Endometrial microvascular endothelial cells (primary cell): ENCODE measurements at regions not wholly inside any gene's neighbourhood (a gene's known extent, or its start where the extent isn't known, plus 50 kb on each side); places are given as distances from the start of the nearest gene placed in this dataset.
"Not testable (repeated sequence)": the region's sequence is repeated elsewhere in the genome, so short reads cannot be mapped to it uniquely, and the experiment has no call there.

ENCODE experiments used
- in situ Hi-C: cut with HindIII; loops from 2 replicates; pipeline ENCODE4 v1.10.0; 2017; ENCODE audit warnings: low sequenced_read_pairs, low pct_unique_long_range_greater_than_20kb; ENCODE audit errors: inconsistent ontology term

DNA sequence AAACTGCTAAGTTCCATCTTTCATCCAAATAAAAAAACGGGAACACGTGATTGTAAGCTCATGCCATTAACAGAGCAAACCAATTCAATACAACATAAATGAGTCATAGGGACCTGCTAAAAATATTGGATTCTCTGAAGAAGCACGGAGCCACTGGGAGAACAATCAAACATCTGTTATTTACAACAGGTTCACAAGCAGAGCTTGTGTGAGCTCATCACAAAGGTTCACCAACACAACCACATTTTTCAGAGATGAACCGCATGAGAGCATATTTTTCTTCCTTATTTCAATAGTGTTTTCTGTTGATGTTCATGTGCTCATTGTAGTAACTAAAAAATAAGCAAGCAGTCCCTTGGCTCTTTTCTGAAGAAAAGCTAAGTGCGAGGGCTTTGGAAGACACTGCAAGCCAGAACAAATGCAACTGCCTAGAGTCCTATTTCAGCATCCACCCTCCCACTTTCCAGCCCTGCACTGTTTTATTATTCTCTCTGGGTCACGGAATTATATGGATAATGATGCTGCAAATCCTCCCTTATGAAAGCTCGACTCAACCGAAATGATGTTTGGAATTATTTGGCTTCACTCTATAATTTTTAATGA, 545.8 kb downstream of the LIG4 start:
- in situ Hi-C loops: no loop called here

DNA sequence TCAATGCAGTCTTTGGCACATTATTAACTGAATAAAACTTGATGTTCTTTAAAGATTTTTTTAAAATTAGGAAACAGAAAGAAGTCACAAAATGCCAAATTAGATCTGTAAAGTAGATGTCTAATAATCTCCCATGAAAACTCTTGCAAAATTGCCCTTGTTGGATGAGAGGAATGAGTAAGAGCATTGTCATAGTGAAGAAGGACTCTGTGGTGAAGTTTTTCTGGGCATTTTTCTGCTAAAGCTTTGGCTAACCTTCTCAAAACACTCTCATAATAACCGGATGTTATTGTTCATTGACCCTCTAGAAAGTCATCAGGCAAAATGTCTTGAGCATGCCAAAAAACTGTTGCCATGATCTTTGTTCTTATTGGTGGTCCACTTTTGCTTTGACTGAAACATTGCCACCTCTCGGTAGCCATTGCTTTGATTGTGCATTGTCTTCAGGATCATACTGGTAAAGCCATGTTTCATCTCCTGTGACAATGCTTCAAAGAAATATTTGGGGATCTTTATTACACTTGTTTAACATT, 549.3 kb downstream of the LIG4 start:
- in situ Hi-C loops: no loop called here

DNA sequence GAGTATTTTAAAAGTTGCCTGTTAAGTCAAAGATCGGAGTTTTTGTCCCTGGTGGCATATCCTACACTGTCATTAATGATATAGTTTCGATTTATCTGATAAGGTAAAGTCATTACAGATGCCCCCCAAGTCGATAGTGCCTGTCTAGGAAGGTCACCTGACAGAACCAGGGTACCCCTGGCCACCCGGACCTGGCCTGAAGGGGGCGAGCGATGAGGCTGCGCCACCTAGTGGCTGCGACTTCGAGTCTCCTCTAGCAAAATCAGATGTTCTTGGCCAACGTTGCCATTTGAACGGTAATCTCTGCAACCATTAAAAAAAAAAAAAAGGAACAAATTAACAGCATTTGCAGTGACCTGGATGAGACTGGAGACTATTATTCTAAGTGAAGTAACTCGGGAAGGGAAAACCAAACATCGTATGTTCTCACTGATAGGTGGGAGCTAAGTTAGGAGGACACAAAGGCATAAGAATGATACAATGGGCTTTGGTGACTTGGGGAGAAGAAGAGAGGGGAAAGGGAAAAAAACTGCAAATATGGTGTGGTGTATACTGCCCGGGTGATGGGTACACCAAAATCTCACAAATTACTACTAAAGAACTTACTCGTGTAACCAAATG, 565.1 kb downstream of the LIG4 start:
- in situ Hi-C loops: no loop called here

DNA sequence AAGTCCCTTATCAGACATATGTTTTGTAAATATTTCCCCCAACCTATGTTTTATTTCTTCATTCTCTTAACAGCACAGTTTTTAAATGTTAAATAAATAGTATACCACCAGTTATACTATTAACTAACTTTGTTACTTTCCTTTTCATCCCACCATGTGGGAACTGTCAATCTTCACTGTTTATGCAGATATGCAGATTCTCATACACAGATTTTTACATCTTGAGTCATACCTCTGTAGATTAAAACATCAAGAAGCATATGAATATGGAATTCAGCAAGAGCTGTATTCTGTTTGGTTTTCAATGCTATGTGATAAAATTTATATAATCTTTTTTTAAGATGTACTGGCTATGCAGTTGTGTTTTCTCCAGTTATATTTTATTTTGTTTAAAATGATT, 566.3 kb downstream of the LIG4 start:
- in situ Hi-C loops: no loop called here

DNA sequence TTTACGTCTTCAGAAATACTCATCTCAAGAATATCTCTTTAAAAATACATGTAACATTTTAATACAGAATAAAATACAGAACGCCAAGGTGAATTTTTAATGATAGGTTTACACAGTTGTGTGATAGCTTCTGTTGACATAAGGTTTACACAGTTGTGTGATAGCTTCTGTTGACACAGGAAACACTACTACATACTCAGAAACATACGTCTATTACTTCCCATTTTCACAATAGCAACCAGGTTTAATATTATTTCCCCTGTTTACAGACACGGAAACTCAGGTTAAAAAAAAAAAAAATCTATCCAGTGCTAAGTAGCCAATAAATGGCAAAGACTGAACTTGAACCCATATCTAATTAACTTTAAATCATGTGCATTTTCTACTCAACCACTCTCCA, 571.2 kb downstream of the LIG4 start:
- in situ Hi-C loops: no loop called here

DNA sequence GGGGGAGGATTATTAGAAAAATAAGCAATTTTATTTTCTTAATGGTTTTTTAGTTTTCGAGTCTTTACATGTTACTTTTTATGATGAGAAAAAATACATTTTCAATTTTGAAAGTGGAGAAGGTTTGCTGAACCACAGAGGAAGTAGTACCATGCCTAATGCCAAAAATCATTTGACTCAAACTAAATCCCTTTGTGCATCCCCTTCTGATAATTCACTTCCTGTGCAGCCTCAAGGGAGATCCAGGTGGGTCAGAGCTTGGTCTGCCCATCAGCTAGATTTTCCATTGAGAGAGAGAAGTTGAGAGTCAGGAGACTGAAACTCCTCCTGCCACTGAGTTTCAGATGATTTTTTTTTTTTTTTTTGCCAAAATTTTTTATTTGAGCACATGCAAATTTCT, 571.7 kb downstream of the LIG4 start:
- in situ Hi-C loops: no loop called here

DNA sequence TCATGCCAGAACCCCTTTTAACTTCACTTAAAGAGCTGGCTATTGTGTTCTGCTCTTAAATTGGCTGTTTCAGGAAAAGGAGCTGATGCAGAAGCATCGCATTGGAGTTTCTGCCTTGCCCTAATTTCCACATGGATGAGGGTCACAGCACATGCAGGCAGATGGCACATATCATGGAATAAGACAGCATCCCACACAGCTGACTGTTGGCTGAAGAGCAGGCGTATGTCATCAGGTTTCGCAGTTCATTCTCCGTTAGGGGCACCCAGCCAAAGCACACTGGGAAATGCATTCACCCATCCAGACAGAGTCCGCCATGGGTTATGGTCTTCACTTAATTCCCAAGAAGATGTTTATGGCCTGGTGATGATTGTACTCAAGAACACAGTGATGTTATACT, 572.5 kb downstream of the LIG4 start:
- in situ Hi-C loops: no loop called here

DNA sequence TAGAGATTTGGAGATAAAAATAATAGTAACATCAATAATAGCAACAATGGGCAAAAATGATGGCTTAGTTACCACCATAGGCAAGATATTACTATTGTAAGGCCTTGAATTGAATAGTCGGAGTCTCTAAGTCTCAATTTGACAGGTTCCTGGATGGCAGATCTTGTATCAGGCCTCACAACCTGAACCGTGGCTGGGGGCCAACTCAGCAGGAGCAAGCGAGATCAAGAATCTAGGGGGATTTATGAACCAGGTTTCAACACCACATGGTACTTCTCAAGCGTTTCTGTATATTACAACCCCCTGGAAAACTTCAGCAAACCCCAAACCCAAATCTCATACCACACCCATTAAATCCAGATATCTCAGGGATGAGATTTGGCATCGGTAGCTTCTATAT, 573.8 kb downstream of the LIG4 start:
- in situ Hi-C loops: no loop called here

DNA sequence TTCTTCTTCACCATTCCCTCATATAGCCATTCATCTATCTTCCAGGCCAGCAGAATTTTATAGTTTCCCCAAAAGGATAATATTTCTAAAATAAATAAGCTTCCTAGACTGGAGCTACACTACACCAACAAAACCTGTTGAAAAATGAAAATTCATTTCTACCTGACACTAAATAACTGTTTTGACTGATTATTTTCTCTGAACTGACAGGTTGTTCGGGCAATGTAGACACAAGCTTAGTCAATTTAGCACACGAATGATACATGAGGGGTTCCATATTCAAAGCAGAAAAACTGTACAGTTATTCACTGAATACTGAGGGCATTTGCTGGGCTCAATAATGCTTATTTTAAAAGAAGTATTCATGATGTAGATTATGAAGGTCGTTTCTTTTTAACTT, 589.7 kb downstream of the LIG4 start:
- in situ Hi-C loops: no loop called here

DNA sequence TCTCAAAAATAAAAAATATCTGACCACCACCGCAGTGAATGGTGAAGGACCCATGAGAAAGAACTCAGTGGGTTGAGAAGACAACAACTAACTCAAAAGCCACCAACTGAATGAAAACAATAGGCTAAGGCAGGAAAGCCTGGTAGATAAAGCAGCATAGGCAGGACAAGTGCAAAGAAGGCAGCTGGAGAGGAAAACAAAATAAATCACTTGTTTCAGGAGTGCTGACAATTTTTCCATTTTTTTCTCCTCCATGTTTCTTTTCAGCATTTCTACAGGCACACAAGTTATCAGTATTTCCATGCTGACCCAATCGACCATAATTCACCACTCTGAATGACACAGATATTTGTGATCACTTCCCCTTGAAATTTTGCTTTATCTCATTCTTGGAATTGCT, 597.8 kb downstream of the LIG4 start:
- in situ Hi-C loops: no loop called here

DNA sequence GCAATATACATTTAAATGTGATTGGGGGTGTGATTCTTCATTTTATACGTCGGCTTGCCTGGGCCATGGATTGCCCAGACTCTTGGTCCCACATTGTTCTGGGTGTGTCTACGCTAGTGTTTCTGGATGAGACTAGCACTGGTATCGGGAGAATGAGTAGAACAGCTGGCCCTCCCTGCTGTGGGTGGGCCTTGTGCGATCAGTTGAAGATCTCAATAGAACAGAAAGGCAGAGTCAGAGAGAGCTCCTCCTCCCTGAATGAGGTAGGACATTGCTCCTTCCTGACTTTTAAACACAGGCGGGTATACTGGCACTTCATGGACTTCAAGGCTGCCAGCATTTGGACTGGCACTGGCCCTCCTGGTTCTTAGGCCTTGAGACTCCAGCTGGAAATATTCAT, 603.0 kb downstream of the LIG4 start:
- in situ Hi-C loops: no loop called here

DNA sequence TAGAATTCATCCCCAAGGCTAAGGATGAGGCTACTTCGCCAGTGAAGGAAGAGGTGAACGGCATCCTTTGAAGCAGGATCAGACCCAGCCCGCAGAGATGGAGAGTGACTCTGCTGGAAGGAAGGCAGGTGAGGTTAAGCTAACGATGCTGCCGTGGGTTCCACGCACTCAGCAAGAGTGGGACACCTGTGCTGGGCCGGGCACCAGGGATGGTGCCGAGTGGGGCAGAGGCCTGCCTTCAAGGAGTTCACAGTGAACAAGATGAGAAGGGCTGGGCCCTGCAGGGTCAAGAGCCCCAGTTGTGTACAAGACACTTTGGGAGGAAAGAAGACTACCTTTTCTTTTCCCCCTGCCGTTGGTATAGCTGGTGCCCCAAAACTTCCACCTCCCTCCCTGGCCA, 606.6 kb downstream of the LIG4 start:
- in situ Hi-C loops: no loop called here

DNA sequence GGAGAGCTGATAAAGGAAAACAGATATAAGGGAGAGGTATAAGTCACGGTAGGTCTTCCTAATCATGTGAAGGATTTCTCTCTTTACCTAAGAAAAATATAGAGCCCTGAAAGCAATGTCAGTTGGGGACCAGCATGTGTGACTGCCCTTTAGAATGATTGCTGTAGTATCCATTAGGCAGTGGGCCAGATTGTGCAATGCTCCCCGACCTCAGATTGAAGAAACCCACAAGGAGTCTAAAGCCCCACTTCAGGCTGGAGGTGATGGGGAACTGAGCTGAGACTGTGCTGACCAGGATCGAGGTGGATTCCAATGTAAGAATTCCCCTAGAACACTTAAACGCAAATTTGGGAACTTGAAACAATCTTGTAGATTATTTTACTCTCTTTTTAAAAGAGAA, 614.4 kb downstream of the LIG4 start:
- in situ Hi-C loops: no loop called here

DNA sequence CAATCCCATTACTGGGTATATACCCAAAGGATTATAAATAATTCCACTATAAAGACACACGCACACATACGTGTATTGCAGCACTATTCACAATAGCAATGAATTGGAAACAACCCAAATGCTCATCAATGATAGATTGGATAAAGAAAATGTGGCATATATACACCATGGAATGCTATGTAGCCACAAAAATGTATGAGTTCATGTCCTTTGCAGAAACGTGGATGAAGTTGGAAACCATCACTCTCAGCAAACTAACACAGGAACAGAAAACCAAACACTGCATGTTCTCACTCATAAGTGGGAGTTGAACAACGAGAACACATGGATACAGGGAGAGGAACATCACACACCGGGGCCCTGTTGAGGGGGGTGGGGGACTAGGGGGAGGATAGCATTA, 619.0 kb downstream of the LIG4 start:
- in situ Hi-C loops: not testable (repeated sequence)

DNA sequence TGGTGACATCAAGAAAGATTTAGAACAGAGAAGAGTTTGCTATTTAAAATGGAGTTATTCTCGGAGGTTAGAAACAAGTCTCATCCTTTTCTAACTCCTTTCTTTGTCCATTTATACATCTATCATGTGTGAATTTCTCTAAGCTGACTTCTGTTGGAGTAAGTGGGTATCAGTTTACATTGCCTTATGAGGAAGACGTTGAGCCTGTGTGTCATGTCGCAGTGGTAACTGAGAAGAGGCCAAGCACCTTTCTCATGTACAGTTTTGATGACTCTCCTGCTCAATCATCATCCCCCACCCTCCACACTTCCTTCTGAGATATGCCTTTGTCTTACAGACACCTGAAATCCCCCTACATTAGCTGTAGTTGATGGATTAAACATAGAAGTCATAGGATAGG, 624.8 kb downstream of the LIG4 start:
- in situ Hi-C loops: no loop called here

DNA sequence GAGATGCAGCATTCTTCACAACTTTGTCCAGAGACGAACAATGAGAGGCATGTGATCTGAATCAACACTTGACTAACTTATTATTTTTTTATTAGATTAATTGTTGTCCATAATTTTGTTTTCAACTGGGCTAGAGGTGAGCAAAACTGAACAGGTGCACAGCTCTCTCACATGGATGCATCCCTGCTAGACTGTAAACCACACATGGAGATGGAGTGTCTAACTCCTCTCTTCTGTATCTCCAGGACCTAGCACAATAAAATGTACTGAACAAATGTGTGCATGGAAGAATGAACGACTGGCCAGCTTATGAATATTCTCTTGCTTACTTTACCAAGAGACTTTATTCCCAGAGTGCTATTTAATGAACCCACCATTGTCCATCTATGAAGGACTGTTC, 627.7 kb downstream of the LIG4 start:
- in situ Hi-C loops: no loop called here

DNA sequence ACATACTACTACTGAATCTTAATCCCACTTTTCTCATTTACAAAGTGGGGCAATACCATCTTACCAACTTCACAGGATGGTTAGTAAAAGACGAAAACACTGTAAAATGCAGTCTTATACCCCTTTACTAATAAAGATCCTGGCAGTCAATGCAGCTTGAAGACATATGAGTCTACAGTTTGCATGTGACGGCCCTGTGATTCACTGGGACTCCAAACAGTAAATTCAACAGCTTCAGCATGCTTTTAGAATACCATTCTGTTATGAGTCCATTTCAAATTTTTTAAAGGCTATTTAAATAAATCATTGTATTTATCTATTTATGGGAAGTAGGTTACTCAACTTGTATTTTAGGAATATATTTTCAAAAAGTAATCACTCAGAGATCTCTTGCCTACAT, 629.1 kb downstream of the LIG4 start:
- in situ Hi-C loops: no loop called here

DNA sequence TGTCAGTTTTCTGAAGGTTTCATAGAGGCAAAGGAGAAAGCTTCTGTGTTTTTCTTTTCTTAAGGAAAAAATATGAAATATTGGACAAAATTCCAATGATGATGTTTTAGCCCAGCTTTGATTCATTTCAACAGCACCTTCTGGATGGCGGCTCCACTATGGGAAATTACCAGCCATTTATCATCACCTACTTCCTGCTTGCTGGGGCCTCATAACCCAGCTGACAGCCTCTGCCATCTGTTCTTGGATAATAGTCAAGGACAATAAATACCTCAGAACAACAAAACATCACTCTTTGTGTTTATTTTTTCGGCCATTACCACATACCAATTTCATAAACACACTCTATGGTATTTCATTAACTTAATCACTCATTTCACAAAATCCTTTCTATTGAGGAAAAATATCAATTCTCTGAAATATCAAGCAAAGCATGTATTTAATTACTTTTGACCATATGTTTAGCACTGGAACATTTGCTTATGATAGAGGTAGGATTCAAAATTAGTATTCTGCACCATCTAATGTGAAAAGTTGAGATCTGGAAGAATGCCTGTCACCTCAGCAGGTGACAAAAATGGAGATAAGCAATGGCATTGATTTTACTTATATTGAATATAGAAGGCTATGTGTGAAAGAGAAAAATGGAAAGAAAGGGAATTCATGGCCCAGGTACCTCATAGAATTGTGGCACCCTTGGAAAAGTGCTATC, 629.7 kb downstream of the LIG4 start:
- in situ Hi-C loops: no loop called here

DNA sequence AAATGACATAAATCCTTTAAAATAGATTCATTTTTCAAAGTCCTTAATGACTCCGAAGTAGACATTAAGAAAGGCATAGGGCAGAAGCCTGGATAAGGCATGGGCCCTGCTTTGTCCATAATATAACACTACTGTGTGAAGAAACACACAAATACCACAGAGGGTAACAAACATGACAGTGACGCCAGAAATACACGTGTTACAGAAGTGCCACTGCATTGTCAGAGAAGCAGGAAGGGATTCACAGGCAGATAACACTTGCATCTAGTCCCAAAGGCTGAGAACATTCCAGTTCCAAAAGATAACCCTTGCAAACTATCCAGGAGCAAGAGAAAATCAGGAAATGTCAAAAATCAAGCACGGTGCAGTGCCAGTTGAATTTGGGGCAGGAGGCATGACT, 633.2 kb downstream of the LIG4 start:
- in situ Hi-C loops: no loop called here

DNA sequence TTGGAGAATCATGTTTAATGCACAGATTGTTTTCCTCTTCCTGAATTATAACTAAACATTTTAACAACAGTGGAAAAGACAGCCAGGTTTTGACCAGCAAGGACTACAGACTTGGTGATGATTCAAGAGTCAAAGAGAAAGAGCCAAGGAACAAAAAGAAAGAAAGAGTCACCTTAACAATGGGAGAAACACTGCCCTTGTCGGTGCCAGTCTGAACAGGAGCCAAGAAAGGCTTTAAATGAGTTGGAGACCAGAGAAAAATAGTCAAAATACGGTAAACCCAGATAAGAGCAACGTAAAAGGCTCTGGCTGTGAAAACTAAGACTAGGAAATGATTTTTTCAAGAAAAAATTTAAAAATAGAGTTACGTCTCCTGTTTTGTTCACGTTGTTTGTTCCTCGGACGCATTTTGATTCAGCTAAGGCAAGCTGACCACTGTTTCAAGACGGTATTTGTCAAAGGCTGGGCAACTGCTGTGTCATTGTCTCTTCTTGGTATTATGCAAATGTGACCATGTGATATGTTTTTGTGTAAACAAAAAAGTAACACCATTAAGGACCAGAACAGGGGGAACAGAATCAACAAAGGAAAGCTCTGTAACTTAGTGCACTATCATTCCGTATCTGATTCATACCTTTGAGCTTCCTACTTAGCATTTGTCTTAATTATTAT, 634.5 kb downstream of the LIG4 start:
- in situ Hi-C loops: no loop called here
